A673 (cell line): ENCODE measurements at regions not wholly inside any gene's neighbourhood (a gene's known extent, or its start where the extent isn't known, plus 50 kb on each side); places are given as distances from the start of the nearest gene placed in this dataset.

Experiments used
- BruUV-seq: library from RNA; stranded (reverse); fragments of 400-500 nt; replicated peaks from 2 replicates; lab custom pipeline; 2021; lab: Mats Ljungman, UMichigan
- CTCF ChIA-PET: fragments of 300-600 bp; sonication (Branson Sonifier 250); formaldehyde crosslinking; loops from one replicate; lab custom pipeline; 2022; ENCODE audit warnings: antibody characterized with exemption; lab: Charles Lee
- POLR2A ChIA-PET: fragments of 300-600 bp; sonication (Branson Sonifier 250); formaldehyde crosslinking; loops from one replicate; lab custom pipeline; 2022; ENCODE audit warnings: antibody characterized with exemption; ENCODE audit not compliant: low non-redundant PET; lab: Charles Lee
- DNase-seq: peaks from one replicate; pipeline ENCODE4 v3.0.0-alpha.2; 2015; ENCODE audit warnings: low spot score
- H3K27ac ChIP-seq: fragments of 200-600 bp; sonication (generic); 2 replicates; pipeline ENCODE4 v1.5.1; 2016; ENCODE audit warnings: mixed run types, low read depth, mild to moderate bottlenecking, mixed read lengths, antibody characterized with exemption, low read length; ENCODE audit not compliant: poor library complexity, severe bottlenecking
- H3K27me3 ChIP-seq: fragments of 200-600 bp; sonication (generic); replicated peaks from 2 replicates; pipeline ENCODE4 v1.6.1; 2017; ENCODE audit warnings: mixed run types, low read depth, mild to moderate bottlenecking, mixed read lengths, antibody characterized with exemption, low read length; ENCODE audit not compliant: insufficient read depth, poor library complexity
- H3K36me3 ChIP-seq: fragments of 200-600 bp; sonication (generic); 2 replicates; pipeline ENCODE4 v1.6.1; 2016; ENCODE audit warnings: mixed run types, mild to moderate bottlenecking, mixed read lengths, antibody characterized with exemption, low read length; ENCODE audit not compliant: insufficient read depth, poor library complexity, severe bottlenecking
- H3K4me1 ChIP-seq: fragments of 200-600 bp; sonication (generic); 2 replicates; pipeline ENCODE4 v1.6.1; 2017; ENCODE audit warnings: mixed run types, mild to moderate bottlenecking, mixed read lengths, antibody characterized with exemption, low read length; ENCODE audit not compliant: insufficient read depth, poor library complexity, severe bottlenecking
- H3K4me3 ChIP-seq: fragments of 200-600 bp; sonication (generic); 2 replicates; pipeline ENCODE4 v1.5.1; 2016; ENCODE audit warnings: low read depth, mixed run types, mild to moderate bottlenecking, mixed read lengths, low read length; ENCODE audit not compliant: poor library complexity, severe bottlenecking
- H3K9me3 ChIP-seq: fragments of 200-600 bp; sonication (generic); 2 replicates; pipeline ENCODE4 v1.6.1; 2016; ENCODE audit warnings: mixed run types, low read depth, mild to moderate bottlenecking, mixed read lengths, antibody characterized with exemption, low read length; ENCODE audit not compliant: poor library complexity, severe bottlenecking
- CTCF ChIP-seq: fragments of 300-800, 200-600 bp; sonication (generic); conservative IDR thresholded peaks from 2 replicates; pipeline ENCODE4 v1.5.1; 2017; ENCODE audit warnings: low read depth, mild to moderate bottlenecking, antibody characterized with exemption, low read length, moderate library complexity, mixed read lengths
- EZH2 ChIP-seq: fragments of 200-600 bp; sonication (generic); IDR thresholded peaks from 2 replicates; pipeline ENCODE4 v1.6.1; 2017; ENCODE audit warnings: borderline replicate concordance, low read depth, mild to moderate bottlenecking, mixed read lengths, antibody characterized with exemption, low read length; ENCODE audit not compliant: poor library complexity, severe bottlenecking
- intact Hi-C: fragments of 100-400 bp; cut with micrococcal nuclease; formaldehyde crosslinking; loops from one replicate; pipeline ENCODE4 v1.10.0; 2022; ENCODE audit not compliant: unreplicated experiment

DNA sequence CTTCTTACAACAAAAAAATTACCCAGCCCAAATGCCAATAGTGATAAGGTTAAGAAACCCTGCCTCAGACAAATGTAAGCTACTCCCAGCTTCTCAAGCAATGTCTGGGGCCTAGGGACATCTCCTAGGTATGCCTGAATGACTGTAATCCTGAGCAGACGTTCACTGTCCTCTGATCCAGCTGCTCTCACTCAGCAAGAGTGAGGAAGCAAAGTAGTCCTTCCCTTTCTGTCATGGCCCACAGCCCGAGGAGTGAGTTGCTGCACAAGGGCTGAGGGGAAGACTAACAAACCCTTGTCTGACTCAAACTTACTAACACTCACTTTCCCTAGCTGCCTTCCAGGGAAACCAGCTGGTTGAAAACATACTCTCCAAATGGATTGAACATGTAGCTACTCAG lies 124.9 kb upstream of the TNFSF4 start:
- DNase-seq: no peak
- no peaks in the 10 kb centered on the region for H3K36me3 ChIP-seq
- POLR2A ChIA-PET: no interaction called here
- TF ChIP-seq EZH2 (no peak), CTCF (no peak)
- no peaks in the 10 kb centered on the region for H3K9me3 ChIP-seq
- intact Hi-C loops: no loop called here
- no peak overlapping the region for H3K27ac ChIP-seq
- H3K4me1 ChIP-seq: no peaks in the 10 kb centered on the region
- no peaks in the 10 kb centered on the region for H3K27me3 ChIP-seq
- no peak overlapping the region for H3K4me3 ChIP-seq
- CTCF ChIA-PET: no interaction called here
- BruUV-seq: no TSS peak

GRCh38 chr1:173333581-173333980 lies 126.5 kb upstream of the TNFSF4 start:
- no peak for DNase-seq

GRCh38 chr1:173337126-173337525 lies 130.0 kb upstream of the TNFSF4 start:
- ChIA-PET POLR2A (no interaction called here), CTCF (no interaction called here)
- Histone ChIP-seq H3K4me3 (no peak overlapping the region), H3K27me3 (no peaks in the 10 kb centered on the region), H3K27ac (no peak overlapping the region), H3K9me3 (no peaks in the 10 kb centered on the region), H3K36me3 (no peaks in the 10 kb centered on the region), H3K4me1 (no peaks in the 10 kb centered on the region)
- intact Hi-C loops: no loop called here
- no peak for DNase-seq
- no TSS peak for BruUV-seq
- TF ChIP-seq CTCF (no peak), EZH2 (no peak)

More at GRCh38 chr1:173333581-173333980, 126.5 kb upstream of the TNFSF4 start:
- Histone ChIP-seq H3K27ac (no peak overlapping the region), H3K27me3 (no peaks in the 10 kb centered on the region), H3K4me1 (no peaks in the 10 kb centered on the region), H3K9me3 (no peaks in the 10 kb centered on the region), H3K36me3 (no peaks in the 10 kb centered on the region), H3K4me3 (no peak overlapping the region)
- ChIA-PET CTCF (no interaction called here), POLR2A (no interaction called here)
- no TSS peak for BruUV-seq
- intact Hi-C loops: no loop called here
- TF ChIP-seq EZH2 (no peak), CTCF (no peak)
